Neural progenitor cell (in vitro differentiated cells): ENCODE measurements at regions not wholly inside any gene's neighbourhood (a gene's known extent, or its start where the extent isn't known, plus 50 kb on each side); places are given as distances from the start of the nearest gene placed in this dataset.

Experiments
- EZH2 ChIP-seq: fragments of 200-600 bp; sonication (generic); IDR thresholded peaks from 2 replicates; pipeline ENCODE4 v1.6.1; 2017; ENCODE audit warnings: antibody characterized with exemption, mild to moderate bottlenecking, moderate library complexity
- TF ChIP-seq, protein P1 (sequence below): fragments of 200-600 bp; sonication (generic); IDR thresholded peaks from 2 replicates; pipeline ENCODE4 v1.5.1; 2017; ENCODE audit warnings: antibody characterized with exemption, mild to moderate bottlenecking

DNA sequence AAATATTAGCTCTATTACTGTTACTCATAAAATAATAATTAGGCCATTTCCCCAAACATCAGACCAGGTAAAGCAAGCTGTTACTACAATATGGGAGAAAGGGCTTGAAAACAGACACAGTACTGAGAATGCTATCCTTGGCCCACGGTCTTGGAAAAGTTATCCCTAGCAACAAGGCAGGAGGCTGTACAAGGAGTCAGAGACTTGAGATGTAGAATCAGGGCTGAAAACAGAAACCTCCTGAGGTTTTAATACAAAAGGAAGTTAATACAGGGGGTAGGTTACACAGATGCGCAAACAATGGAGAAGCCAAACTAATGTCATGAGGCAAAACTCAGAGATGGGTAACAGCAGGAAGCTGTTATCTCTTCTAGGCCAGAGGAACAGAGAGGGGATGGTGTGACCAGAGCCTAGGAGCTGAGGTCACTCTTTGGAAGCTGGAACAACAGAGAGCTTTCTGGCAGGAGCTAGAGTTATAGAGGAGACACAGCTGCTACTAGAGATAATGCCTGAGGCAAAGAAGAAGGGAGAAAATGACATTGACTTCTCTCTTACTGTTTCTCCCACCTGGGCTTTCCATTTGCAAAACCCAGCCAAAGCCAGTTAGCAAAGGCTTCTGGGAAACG is 248.8 kb downstream of the SUDS3 start:
- TF ChIP-seq EZH2: no peak
- TF ChIP-seq, protein P1, sequence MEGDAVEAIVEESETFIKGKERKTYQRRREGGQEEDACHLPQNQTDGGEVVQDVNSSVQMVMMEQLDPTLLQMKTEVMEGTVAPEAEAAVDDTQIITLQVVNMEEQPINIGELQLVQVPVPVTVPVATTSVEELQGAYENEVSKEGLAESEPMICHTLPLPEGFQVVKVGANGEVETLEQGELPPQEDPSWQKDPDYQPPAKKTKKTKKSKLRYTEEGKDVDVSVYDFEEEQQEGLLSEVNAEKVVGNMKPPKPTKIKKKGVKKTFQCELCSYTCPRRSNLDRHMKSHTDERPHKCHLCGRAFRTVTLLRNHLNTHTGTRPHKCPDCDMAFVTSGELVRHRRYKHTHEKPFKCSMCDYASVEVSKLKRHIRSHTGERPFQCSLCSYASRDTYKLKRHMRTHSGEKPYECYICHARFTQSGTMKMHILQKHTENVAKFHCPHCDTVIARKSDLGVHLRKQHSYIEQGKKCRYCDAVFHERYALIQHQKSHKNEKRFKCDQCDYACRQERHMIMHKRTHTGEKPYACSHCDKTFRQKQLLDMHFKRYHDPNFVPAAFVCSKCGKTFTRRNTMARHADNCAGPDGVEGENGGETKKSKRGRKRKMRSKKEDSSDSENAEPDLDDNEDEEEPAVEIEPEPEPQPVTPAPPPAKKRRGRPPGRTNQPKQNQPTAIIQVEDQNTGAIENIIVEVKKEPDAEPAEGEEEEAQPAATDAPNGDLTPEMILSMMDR: no peak
